ENCODE measurements at regions not wholly inside any gene's neighbourhood (a gene's known extent, or its start where the extent isn't known, plus 50 kb on each side); places are given as distances from the start of the nearest gene placed in this dataset.
"Not testable (repeated sequence)": the region's sequence is repeated elsewhere in the genome, so short reads cannot be mapped to it uniquely, and the experiment has no call there.

DNA sequence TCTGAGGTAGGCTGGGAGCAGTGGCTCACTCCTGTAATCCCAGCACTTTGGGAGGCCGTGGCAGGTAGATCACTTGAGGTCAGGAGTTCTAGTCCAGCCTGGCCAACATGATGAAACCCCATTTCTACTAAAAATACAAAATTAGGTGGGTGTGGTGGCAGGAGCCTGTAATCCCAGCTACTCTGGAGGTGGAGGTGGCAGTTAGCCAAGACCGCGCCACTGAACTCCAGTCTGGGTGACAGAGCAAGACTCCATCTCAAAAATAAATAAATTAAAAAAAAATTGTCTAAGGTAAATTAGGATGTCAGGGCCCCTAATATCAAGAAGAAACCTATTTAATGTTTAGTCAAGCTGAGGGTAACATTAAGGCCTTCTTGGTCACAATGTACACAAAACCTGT is 123.7 kb upstream of the TUSC1 start:
- H3K27ac ChIP-seq (ENCODE audit: low read depth, low read length); H2BK120ac ChIP-seq (replicated peaks; ENCODE audit: low read depth, low read length); H4K5ac ChIP-seq (ENCODE audit: insufficient read length, low read depth, low read length); CTCF ChIA-PET (ENCODE audit: partially characterized antibody); H4K8ac ChIP-seq (ENCODE audit: extremely low read depth, insufficient read depth, low read length); H3K23ac ChIP-seq (ENCODE audit: insufficient read length); H2BK5ac ChIP-seq (ENCODE audit: low read depth, low read length); POLR2A ChIA-PET (ENCODE audit: partially characterized antibody); H3K14ac ChIP-seq (ENCODE audit: insufficient read length); H3K4me2 ChIP-seq (ENCODE audit: insufficient read depth in 1 of 2, low read depth in 2 of 2, low read length in 2 of 2); H3K56ac ChIP-seq (replicated peaks; ENCODE audit: insufficient read length, low read depth, low read length); H3K79me2 ChIP-seq (ENCODE audit: control insufficient read depth in 1 of 2, insufficient read depth in 2 of 2, low read length in 2 of 2); H2BK12ac ChIP-seq (ENCODE audit: low read depth, low read length); H3K23me2 ChIP-seq (ENCODE audit: low read depth, low read length); H3K36me3 ChIP-seq (ENCODE audit: control insufficient read depth in 2 of 4, insufficient read depth in 4 of 4, low read length in 3 of 4); H2AK5ac ChIP-seq (ENCODE audit: low read depth, low read length); H3K79me1 ChIP-seq (ENCODE audit: low read depth, low read length); H3K27me3 ChIP-seq (replicated peaks in 1 of 4; ENCODE audit: control insufficient read depth in 3 of 4, extremely low read depth in 1 of 4, insufficient read depth in 3 of 4, low read length in 3 of 4); H3K4me3 ChIP-seq (ENCODE audit: extremely low read depth in 1 of 4, insufficient read depth in 2 of 4, low read depth in 3 of 4, low read length in 4 of 4); H3K9ac ChIP-seq (replicated peaks in 1 of 4; ENCODE audit: extremely low read depth in 1 of 4, low read depth in 3 of 4, low read length in 3 of 4); H4K91ac ChIP-seq (replicated peaks; ENCODE audit: insufficient read length, low read length); H2BK20ac ChIP-seq (ENCODE audit: low read length); H2BK15ac ChIP-seq (ENCODE audit: low read length); H2AFZ ChIP-seq (ENCODE audit: low read length); DNase-seq (ENCODE audit: low read depth in 1 of 2, low spot score in 2 of 2); FAIRE-seq; H4K20me1 ChIP-seq (replicated peaks in 1 of 2; ENCODE audit: control insufficient read depth in 1 of 2, insufficient read depth in 2 of 2, low read length in 2 of 2); H3K18ac ChIP-seq (ENCODE audit: extremely low read depth, low read length); H3K4me1 ChIP-seq (replicated peaks in 1 of 4; ENCODE audit: control insufficient read depth in 3 of 4, insufficient read depth in 4 of 4, low read length in 3 of 4); H3K4ac ChIP-seq (replicated peaks; ENCODE audit: insufficient read length, low read depth, low read length): not testable (repeated sequence)
- 79% methylated on average over 3 of the region's 3 CpGs; no CpG with 5 or more reads in 1 of the 2 experiments for WGBS, 2 experiments (ENCODE audit: extremely low coverage in 1 of 2, insufficient coverage in 1 of 2, insufficient read length in 1 of 2, insufficient replicate concordance in 2 of 2, low coverage in 1 of 2, low lambda C conversion rate in 2 of 2, missing lambda C conversion rate in 1 of 2)
- peaks cover 0 to 13% of the 10 kb centered on the region in 2 experiments; a peak in 3 of 4 replicates for H3K9me3 ChIP-seq (ENCODE audit: insufficient read depth in 2 of 2, low read depth in 1 of 2, low read length in 1 of 2)
